GM12878 (cell line): ENCODE measurements at regions not wholly inside any gene's neighbourhood (a gene's known extent, or its start where the extent isn't known, plus 50 kb on each side); places are given as distances from the start of the nearest gene placed in this dataset.

Experiments
- ATAC-seq: fragments of 200-7000 bp; cut with Tn5 transposase; 3 replicates; pipeline ENCODE4 v1.9.1; 2020; ENCODE audit warnings: mild to moderate bottlenecking, moderate library complexity
- BruUV-seq: library from RNA; stranded (reverse); fragments of 400-500 nt; replicated peaks from 2 replicates; lab custom pipeline; 2021; lab: Mats Ljungman, UMichigan
- CTCF ChIA-PET: fragments of 300-600 bp; sonication (Branson Sonifier 250); formaldehyde crosslinking; extraction: SDS; loops from one replicate; lab custom pipeline; 2021; ENCODE audit warnings: inconsistent platforms; lab: Yijun Ruan, JAX
- POLR2A ChIA-PET: fragments of 350-600 bp; formaldehyde crosslinking; extraction: SDS; loops from one replicate; lab custom pipeline; 2021; ENCODE audit warnings: inconsistent platforms; lab: Charles Lee
- RAD21 ChIA-PET: fragments of 300-600 bp; sonication (Branson Sonifier 250); formaldehyde crosslinking; loops from one replicate; lab custom pipeline; 2023; ENCODE audit warnings: antibody characterized with exemption; ENCODE audit not compliant: unreplicated experiment; lab: Charles Lee
- SMC1A ChIA-PET: fragments of 300-600 bp; sonication (Branson Sonifier 250); formaldehyde crosslinking; loops from one replicate; lab custom pipeline; 2023; ENCODE audit not compliant: unreplicated experiment, uncharacterized antibody; lab: Charles Lee
- DNase-seq: peaks from one replicate; pipeline ENCODE4 v3.0.0-alpha.2; 2011; ENCODE audit warnings: low read depth, low spot score
- FAIRE-seq: peaks from 3 replicates; lab custom pipeline; 2011; peaks lifted over from hg19 to GRCh38; lab: Jason Lieb, UNC
- H2AFZ ChIP-seq: 2 replicates; pipeline ENCODE4 v1.6.0; 2011; ENCODE audit warnings: low read depth, low read length, control low read depth; ENCODE audit not compliant: control insufficient read depth
- H3K27ac ChIP-seq: 2 replicates; pipeline ENCODE4 v1.5.1; 2011; ENCODE audit warnings: control low read depth; ENCODE audit not compliant: control insufficient read depth, insufficient read depth
- H3K27me3 ChIP-seq, 2 experiments: replicated peaks in 1 of 2; 2 replicates each; pipeline versions ENCODE4 v1.6.0 to v1.6.1; 2011; ENCODE audit warnings: low read length in 1 of 2; ENCODE audit not compliant: control insufficient read depth in 2 of 2, insufficient read depth in 2 of 2
- H3K36me3 ChIP-seq, 2 experiments: 2 replicates each; pipeline ENCODE4 v1.5.1; 2011; ENCODE audit warnings: low read length in 1 of 2; ENCODE audit not compliant: control insufficient read depth in 2 of 2, insufficient read depth in 2 of 2
- H3K4me1 ChIP-seq: 2 replicates; pipeline ENCODE4 v1.6.1; 2011; ENCODE audit warnings: mild to moderate bottlenecking, low read length, moderate library complexity, mixed read lengths; ENCODE audit not compliant: control insufficient read depth, insufficient read depth
- H3K4me2 ChIP-seq: 2 replicates; pipeline ENCODE4 v1.6.0; 2011; ENCODE audit warnings: control low read depth; ENCODE audit not compliant: control insufficient read depth, insufficient read depth
- H3K4me3 ChIP-seq: fragments of 200-600 bp; sonication (generic); 2 replicates; pipeline ENCODE4 v1.5.1; 2016
- H3K79me2 ChIP-seq: 2 replicates; pipeline ENCODE4 v1.6.0; 2011; ENCODE audit warnings: low read length; ENCODE audit not compliant: control insufficient read depth, insufficient read depth
- H3K9ac ChIP-seq: 2 replicates; pipeline ENCODE4 v1.8.0; 2011; ENCODE audit warnings: low read length, control low read depth, mixed read lengths; ENCODE audit not compliant: control insufficient read depth, insufficient read depth
- H3K9me3 ChIP-seq: replicated peaks from 3 replicates; pipeline ENCODE4 v1.5.1; 2011; ENCODE audit warnings: mild to moderate bottlenecking, low read length; ENCODE audit not compliant: control insufficient read depth, insufficient read depth
- H4K20me1 ChIP-seq: 2 replicates; pipeline ENCODE4 v1.6.0; 2011; ENCODE audit not compliant: control insufficient read depth, insufficient read depth
- ASH2L ChIP-seq: fragments of 300-600, 200-600 bp; sonication (generic); IDR thresholded peaks from 2 replicates; pipeline ENCODE4 v1.6.1; 2017; ENCODE audit warnings: low read depth, mild to moderate bottlenecking, borderline replicate concordance
- BACH1 ChIP-seq: fragments of 450-650 bp; IDR thresholded peaks from 2 replicates; pipeline ENCODE4 v1.6.1; 2017; ENCODE audit warnings: mild to moderate bottlenecking, borderline replicate concordance
- CBX5 ChIP-seq: sonication (generic); IDR thresholded peaks from 2 replicates; pipeline ENCODE4 v1.6.1; 2016; ENCODE audit warnings: low read depth, moderate library complexity, mild to moderate bottlenecking, inconsistent platforms
- CREM ChIP-seq: IDR thresholded peaks from 2 replicates; pipeline ENCODE4 v1.6.1; 2014; ENCODE audit warnings: antibody characterized with exemption, low read depth
- LARP7 ChIP-seq: fragments of 450-650 bp; IDR thresholded peaks from 2 replicates; pipeline ENCODE4 v1.6.1; 2017; ENCODE audit warnings: mild to moderate bottlenecking
- POLR2AphosphoS2 ChIP-seq: IDR thresholded peaks from 2 replicates; pipeline ENCODE4 v1.6.1; 2011; ENCODE audit warnings: low read depth, mild to moderate bottlenecking, low read length, improper control_type of control experiment, moderate library complexity
- POLR2AphosphoS5 ChIP-seq: IDR thresholded peaks from 2 replicates; pipeline ENCODE4 v1.6.1; 2011; ENCODE audit warnings: mild to moderate bottlenecking, low read length, inconsistent platforms
- RFX5 ChIP-seq: IDR thresholded peaks from 2 replicates; pipeline ENCODE4 v1.6.1; 2011; ENCODE audit warnings: low read depth, low read length, improper control_type of control experiment
- WRNIP1 ChIP-seq: IDR thresholded peaks from 2 replicates; pipeline ENCODE4 v1.6.1; 2011; ENCODE audit warnings: low read depth, low read length, improper control_type of control experiment, borderline replicate concordance
- ZNF24 ChIP-seq: fragments of 450-650 bp; IDR thresholded peaks from 2 replicates; pipeline ENCODE4 v1.6.1; 2017; ENCODE audit warnings: antibody characterized with exemption, mild to moderate bottlenecking
- WGBS: methylation state at CpG from one replicate; pipeline ENCODE4 v1.1.6; 2016; ENCODE audit warnings: low lambda C conversion rate; ENCODE audit not compliant: insufficient replicate concordance, insufficient coverage; ENCODE audit errors: missing lambda C conversion rate; 5-methylcytosine and 5-hydroxymethylcytosine counted together
- in situ Hi-C: fragments of 300-500 bp; cut with MboI; formaldehyde crosslinking; loops from 9 replicates; pipeline ENCODE4 v1.14.3; 2018; ENCODE audit warnings: mixed read lengths
- intact Hi-C: fragments of 100-400 bp; cut with micrococcal nuclease; formaldehyde crosslinking; loops from one replicate; pipeline ENCODE4 v1.14.2; 2022; ENCODE audit not compliant: unreplicated experiment
- TF ChIP-seq, protein P1 (sequence below): fragments of 450-650 bp; formaldehyde crosslinking; IDR thresholded peaks from 2 replicates; pipeline ENCODE4 v1.4.0; 2020; ENCODE audit warnings: mild to moderate bottlenecking, moderate library complexity
- TF ChIP-seq, protein P2 (sequence below): IDR thresholded peaks from 2 replicates; pipeline ENCODE4 v1.6.1; 2011; ENCODE audit warnings: borderline replicate concordance, low read depth, mild to moderate bottlenecking, moderate library complexity, low read length; ENCODE audit not compliant: insufficient read depth, poor library complexity, severe bottlenecking

DNA sequence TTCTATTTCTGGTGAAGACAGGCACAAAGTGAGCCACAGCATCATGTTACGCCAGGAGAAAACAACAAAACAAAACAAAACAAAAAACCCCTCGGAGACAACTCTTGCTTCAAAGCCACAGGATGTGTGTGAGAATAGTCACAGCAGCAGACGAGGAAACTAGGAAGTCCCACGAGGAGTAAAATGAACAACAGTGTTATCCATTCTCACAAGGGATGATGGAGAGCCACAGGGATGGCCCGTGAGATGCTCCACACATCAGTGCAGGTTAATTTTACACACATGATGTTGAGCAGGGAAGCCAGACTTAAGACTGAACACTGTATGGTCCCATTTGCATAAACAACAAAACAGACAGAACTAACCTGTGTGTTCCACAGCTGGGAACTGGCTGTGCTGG lies 128.5 kb upstream of the TMEM18 start:
- FAIRE-seq: no peak

DNA sequence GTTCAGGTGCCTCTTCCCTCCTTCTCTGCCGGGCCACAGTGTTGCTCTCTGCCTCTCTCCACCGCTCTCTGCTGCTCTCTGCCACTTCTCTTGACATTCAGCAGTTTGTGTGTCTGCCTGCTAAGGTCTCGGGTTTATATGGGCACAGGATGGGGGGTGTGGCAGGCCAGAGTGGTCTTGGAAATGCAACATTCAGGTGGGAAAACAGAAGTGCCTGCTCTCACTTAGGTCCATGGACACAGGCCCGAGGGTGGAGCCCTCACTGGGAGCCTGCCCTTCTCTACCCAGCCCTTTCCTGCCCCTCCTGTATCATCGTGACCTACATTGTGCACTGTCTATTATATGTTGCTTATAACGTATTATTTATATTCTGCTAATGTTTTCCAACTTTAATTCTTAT lies 120.8 kb upstream of the TMEM18 start:
- RAD21 ChIA-PET: no interaction called here
- BruUV-seq: no TSS peak
- Histone ChIP-seq H3K4me1 (no peaks in the 10 kb centered on the region), H4K20me1 (no peaks in the 10 kb centered on the region), H3K79me2 (no peaks in the 10 kb centered on the region), H2AFZ (no peak overlapping the region), H3K4me2 (no peak overlapping the region), H3K36me3 (no peaks in the 10 kb centered on the region), H3K9ac (no peak overlapping the region), H3K4me3 (no peak overlapping the region), H3K27ac (no peak overlapping the region), H3K9me3 (no peaks in the 10 kb centered on the region), H3K27me3 (no peaks in the 10 kb centered on the region; a peak in 1 of 4 replicates)
- in situ Hi-C loops: no loop called here
- CTCF ChIA-PET: no interaction called here
- FAIRE-seq (no peak), ATAC-seq (no peak), DNase-seq (no peak)
- SMC1A ChIA-PET: no interaction called here
- POLR2A ChIA-PET: no interaction called here
- intact Hi-C loops: no loop called here
- WGBS: 34% methylated on average over 6 of the region's 6 CpGs
- TF ChIP-seq WRNIP1 (no peak), LARP7 (no peak), BACH1 (no peak), POLR2AphosphoS5 (no peak)
- TF ChIP-seq, protein P1, sequence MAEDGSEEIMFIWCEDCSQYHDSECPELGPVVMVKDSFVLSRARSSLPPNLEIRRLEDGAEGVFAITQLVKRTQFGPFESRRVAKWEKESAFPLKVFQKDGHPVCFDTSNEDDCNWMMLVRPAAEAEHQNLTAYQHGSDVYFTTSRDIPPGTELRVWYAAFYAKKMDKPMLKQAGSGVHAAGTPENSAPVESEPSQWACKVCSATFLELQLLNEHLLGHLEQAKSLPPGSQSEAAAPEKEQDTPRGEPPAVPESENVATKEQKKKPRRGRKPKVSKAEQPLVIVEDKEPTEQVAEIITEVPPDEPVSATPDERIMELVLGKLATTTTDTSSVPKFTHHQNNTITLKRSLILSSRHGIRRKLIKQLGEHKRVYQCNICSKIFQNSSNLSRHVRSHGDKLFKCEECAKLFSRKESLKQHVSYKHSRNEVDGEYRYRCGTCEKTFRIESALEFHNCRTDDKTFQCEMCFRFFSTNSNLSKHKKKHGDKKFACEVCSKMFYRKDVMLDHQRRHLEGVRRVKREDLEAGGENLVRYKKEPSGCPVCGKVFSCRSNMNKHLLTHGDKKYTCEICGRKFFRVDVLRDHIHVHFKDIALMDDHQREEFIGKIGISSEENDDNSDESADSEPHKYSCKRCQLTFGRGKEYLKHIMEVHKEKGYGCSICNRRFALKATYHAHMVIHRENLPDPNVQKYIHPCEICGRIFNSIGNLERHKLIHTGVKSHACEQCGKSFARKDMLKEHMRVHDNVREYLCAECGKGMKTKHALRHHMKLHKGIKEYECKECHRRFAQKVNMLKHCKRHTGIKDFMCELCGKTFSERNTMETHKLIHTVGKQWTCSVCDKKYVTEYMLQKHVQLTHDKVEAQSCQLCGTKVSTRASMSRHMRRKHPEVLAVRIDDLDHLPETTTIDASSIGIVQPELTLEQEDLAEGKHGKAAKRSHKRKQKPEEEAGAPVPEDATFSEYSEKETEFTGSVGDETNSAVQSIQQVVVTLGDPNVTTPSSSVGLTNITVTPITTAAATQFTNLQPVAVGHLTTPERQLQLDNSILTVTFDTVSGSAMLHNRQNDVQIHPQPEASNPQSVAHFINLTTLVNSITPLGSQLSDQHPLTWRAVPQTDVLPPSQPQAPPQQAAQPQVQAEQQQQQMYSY (CRISPR knock-in tag): no peak
- TF ChIP-seq, protein P2, sequence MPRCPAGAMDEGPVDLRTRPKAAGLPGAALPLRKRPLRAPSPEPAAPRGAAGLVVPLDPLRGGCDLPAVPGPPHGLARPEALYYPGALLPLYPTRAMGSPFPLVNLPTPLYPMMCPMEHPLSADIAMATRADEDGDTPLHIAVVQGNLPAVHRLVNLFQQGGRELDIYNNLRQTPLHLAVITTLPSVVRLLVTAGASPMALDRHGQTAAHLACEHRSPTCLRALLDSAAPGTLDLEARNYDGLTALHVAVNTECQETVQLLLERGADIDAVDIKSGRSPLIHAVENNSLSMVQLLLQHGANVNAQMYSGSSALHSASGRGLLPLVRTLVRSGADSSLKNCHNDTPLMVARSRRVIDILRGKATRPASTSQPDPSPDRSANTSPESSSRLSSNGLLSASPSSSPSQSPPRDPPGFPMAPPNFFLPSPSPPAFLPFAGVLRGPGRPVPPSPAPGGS: no peak

More for the DNA sequence above, 128.5 kb upstream of the TMEM18 start:
- H3K36me3 ChIP-seq: no peaks in the 10 kb centered on the region
- CTCF ChIA-PET: no interaction called here
- no peak for TF ChIP-seq POLR2AphosphoS2
- no peak for TF ChIP-seq ASH2L
- no peak for TF ChIP-seq CBX5
- TF ChIP-seq CREM: no peak
- TF ChIP-seq, protein P2: no peak
- no peak for TF ChIP-seq ZNF24
- TF ChIP-seq RFX5: no peak
- TF ChIP-seq, all 136 proteins: peak for 0
- no peaks in the 10 kb centered on the region for H3K27me3 ChIP-seq
- H4K20me1 ChIP-seq: no peaks in the 10 kb centered on the region
- BruUV-seq: no TSS peak
- no peaks in the 10 kb centered on the region for H3K4me1 ChIP-seq
- DNase-seq (no peak), ATAC-seq (no peak)
- in situ Hi-C loops: no loop called here
- no peaks in the 10 kb centered on the region for H3K79me2 ChIP-seq
- ChIA-PET RAD21 (no interaction called here), POLR2A (no interaction called here), SMC1A (no interaction called here)
- intact Hi-C loops: no loop called here
- no peak overlapping the region for H2AFZ ChIP-seq
- H3K9me3 ChIP-seq: no peaks in the 10 kb centered on the region
- H3K4me2 ChIP-seq: no peak overlapping the region
- H3K9ac ChIP-seq: no peak overlapping the region
- H3K27ac ChIP-seq: no peak overlapping the region
- 32% methylated on average over 5 of the region's 5 CpGs for WGBS
- H3K4me3 ChIP-seq: no peak overlapping the region
